Adrenal gland (tissue), 5 donors: ENCODE measurements at regions not wholly inside any gene's neighbourhood (a gene's known extent, or its start where the extent isn't known, plus 50 kb on each side); places are given as distances from the start of the nearest gene placed in this dataset.

Experiments used
- POLR2A ChIP-seq, 2 donors: fragments of 450-650 bp; IDR thresholded peaks; one replicate each; pipeline ENCODE4 v1.6.1; 2017; ENCODE audit warnings: antibody characterized with exemption in 2 of 2, mild to moderate bottlenecking in 2 of 2, moderate library complexity in 1 of 2
- TF ChIP-seq, protein P1 (sequence below), 6 experiments: fragments of 450-650 bp in 4 of 6; fragments of 200-600 bp in 2 of 6; sonication (generic) in 1 of 6; IDR thresholded peaks; 1 replicate in 5 of 6; 2 replicates in 1 of 6; pipeline versions ENCODE4 v1.5.1 to v1.8.0; 2016 to 2021; ENCODE audit warnings: antibody characterized with exemption in 6 of 6, mild to moderate bottlenecking in 2 of 6, moderate library complexity in 1 of 6
- donor health status: DM: no; HTN: no; CAD: no.

DNA sequence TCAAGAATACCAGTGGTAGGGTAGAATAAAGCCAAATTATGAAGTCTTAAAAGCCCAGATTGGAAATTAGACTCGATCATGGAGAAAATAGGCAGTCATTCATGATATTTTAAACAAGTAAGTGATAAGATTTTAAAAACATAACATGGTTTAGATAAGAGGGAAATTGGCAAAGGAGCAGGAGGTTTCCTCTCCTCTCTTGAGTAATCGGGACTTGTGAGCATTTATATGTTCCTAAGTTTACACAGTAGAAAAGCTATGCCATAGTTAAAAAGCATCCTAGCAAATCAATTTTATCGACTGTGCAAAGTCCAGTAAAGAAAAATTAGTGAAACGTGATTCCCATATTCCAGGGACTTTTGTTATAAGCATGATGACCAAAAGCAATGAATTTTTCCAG lies 313.2 kb downstream of the AHR start:
- no peak for TF ChIP-seq POLR2A (IDR thresholded peaks at IDR 0.05)
- TF ChIP-seq, protein P1, sequence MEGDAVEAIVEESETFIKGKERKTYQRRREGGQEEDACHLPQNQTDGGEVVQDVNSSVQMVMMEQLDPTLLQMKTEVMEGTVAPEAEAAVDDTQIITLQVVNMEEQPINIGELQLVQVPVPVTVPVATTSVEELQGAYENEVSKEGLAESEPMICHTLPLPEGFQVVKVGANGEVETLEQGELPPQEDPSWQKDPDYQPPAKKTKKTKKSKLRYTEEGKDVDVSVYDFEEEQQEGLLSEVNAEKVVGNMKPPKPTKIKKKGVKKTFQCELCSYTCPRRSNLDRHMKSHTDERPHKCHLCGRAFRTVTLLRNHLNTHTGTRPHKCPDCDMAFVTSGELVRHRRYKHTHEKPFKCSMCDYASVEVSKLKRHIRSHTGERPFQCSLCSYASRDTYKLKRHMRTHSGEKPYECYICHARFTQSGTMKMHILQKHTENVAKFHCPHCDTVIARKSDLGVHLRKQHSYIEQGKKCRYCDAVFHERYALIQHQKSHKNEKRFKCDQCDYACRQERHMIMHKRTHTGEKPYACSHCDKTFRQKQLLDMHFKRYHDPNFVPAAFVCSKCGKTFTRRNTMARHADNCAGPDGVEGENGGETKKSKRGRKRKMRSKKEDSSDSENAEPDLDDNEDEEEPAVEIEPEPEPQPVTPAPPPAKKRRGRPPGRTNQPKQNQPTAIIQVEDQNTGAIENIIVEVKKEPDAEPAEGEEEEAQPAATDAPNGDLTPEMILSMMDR (IDR thresholded peaks at IDR 0.05), result no peak
